ENCODE measurements at regions not wholly inside any gene's neighbourhood (a gene's known extent, or its start where the extent isn't known, plus 50 kb on each side); places are given as distances from the start of the nearest gene placed in this dataset.

- Histone ChIP-seq H3K9me3 (ENCODE audit: control insufficient read depth, insufficient read depth, low read length) (no peaks in the 10 kb centered on the region), H3K36me3 (ENCODE audit: control insufficient read depth, insufficient read depth, low read length) (no peaks in the 10 kb centered on the region), H3K4me1 (ENCODE audit: control insufficient read depth, insufficient read depth, low read length) (no peaks in the 10 kb centered on the region), H3K27ac (ENCODE audit: low read length) (no peak overlapping the region), H3K27me3 (ENCODE audit: control insufficient read depth, insufficient read depth, low read length) (no peaks in the 10 kb centered on the region), H3K4me3 (ENCODE audit: low read length) (no peak overlapping the region)
- WGBS (ENCODE audit: insufficient coverage, insufficient read length): no CpG with 5 or more reads among the region's 7 CpGs
- no peak for DNase-seq (ENCODE audit: low read depth, low spot score)
Measured at GRCh38 chr11:112886434-112887370, 74.5 kb upstream of the NCAM1 start.

- Histone ChIP-seq H3K27me3 (ENCODE audit: control insufficient read depth, insufficient read depth, low read length) (no peaks in the 10 kb centered on the region), H3K4me1 (ENCODE audit: control insufficient read depth, insufficient read depth, low read length) (no peaks in the 10 kb centered on the region), H3K4me3 (ENCODE audit: low read length) (no peak overlapping the region), H3K27ac (ENCODE audit: low read length) (no peak overlapping the region), H3K36me3 (ENCODE audit: control insufficient read depth, insufficient read depth, low read length) (no peaks in the 10 kb centered on the region), H3K9me3 (ENCODE audit: control insufficient read depth, insufficient read depth, low read length) (no peaks in the 10 kb centered on the region)
- WGBS (ENCODE audit: insufficient coverage, insufficient read length): no CpG with 5 or more reads among the region's 3 CpGs
- DNase-seq (ENCODE audit: low read depth, low spot score): no peak
Measured at GRCh38 chr11:112889446-112889845, 71.8 kb upstream of the NCAM1 start.

- WGBS (ENCODE audit: insufficient coverage, insufficient read length): no CpG with 5 or more reads among the region's 4 CpGs
- Histone ChIP-seq H3K36me3 (ENCODE audit: control insufficient read depth, insufficient read depth, low read length) (no peaks in the 10 kb centered on the region), H3K4me3 (ENCODE audit: low read length) (no peak overlapping the region), H3K9me3 (ENCODE audit: control insufficient read depth, insufficient read depth, low read length) (no peaks in the 10 kb centered on the region), H3K4me1 (ENCODE audit: control insufficient read depth, insufficient read depth, low read length) (no peaks in the 10 kb centered on the region), H3K27me3 (ENCODE audit: control insufficient read depth, insufficient read depth, low read length) (no peaks in the 10 kb centered on the region), H3K27ac (ENCODE audit: low read length) (no peak overlapping the region)
- DNase-seq (ENCODE audit: low read depth, low spot score): no peak
Measured at GRCh38 chr11:112899235-112900006, 61.8 kb upstream of the NCAM1 start.

- Histone ChIP-seq H3K27me3 (ENCODE audit: control insufficient read depth, insufficient read depth, low read length) (no peaks in the 10 kb centered on the region), H3K36me3 (ENCODE audit: control insufficient read depth, insufficient read depth, low read length) (no peaks in the 10 kb centered on the region), H3K4me1 (ENCODE audit: control insufficient read depth, insufficient read depth, low read length) (no peaks in the 10 kb centered on the region), H3K9me3 (ENCODE audit: control insufficient read depth, insufficient read depth, low read length) (no peaks in the 10 kb centered on the region), H3K27ac (ENCODE audit: low read length) (no peak overlapping the region), H3K4me3 (ENCODE audit: low read length) (no peak overlapping the region)
- no peak for DNase-seq (ENCODE audit: low read depth, low spot score)
- no CpG with 5 or more reads among the region's 4 CpGs for WGBS (ENCODE audit: insufficient coverage, insufficient read length)
Measured at GRCh38 chr11:112901924-112902323, 59.3 kb upstream of the NCAM1 start.

GRCh38 chr11:112902361-112903011 lies 58.7 kb upstream of the NCAM1 start:
- WGBS (ENCODE audit: insufficient coverage, insufficient read length): no CpG with 5 or more reads among the region's 2 CpGs
- Histone ChIP-seq H3K27ac (ENCODE audit: low read length) (no peak overlapping the region), H3K9me3 (ENCODE audit: control insufficient read depth, insufficient read depth, low read length) (no peaks in the 10 kb centered on the region)

GRCh38 chr11:112903340-112903739 lies 57.9 kb upstream of the NCAM1 start:
- no peaks in the 10 kb centered on the region for H3K4me1 ChIP-seq (ENCODE audit: control insufficient read depth, insufficient read depth, low read length)
- H3K4me3 ChIP-seq (ENCODE audit: low read length): no peak overlapping the region
- H3K27me3 ChIP-seq (ENCODE audit: control insufficient read depth, insufficient read depth, low read length): no peaks in the 10 kb centered on the region
- no CpG with 5 or more reads among the region's 5 CpGs for WGBS (ENCODE audit: insufficient coverage, insufficient read length)
- no peak overlapping the region for H3K27ac ChIP-seq (ENCODE audit: low read length)
- no peak for DNase-seq (ENCODE audit: low read depth, low spot score)
- H3K36me3 ChIP-seq (ENCODE audit: control insufficient read depth, insufficient read depth, low read length): no peaks in the 10 kb centered on the region
- no peaks in the 10 kb centered on the region for H3K9me3 ChIP-seq (ENCODE audit: control insufficient read depth, insufficient read depth, low read length)

More at GRCh38 chr11:112902361-112903011, 58.7 kb upstream of the NCAM1 start:
- Histone ChIP-seq H3K4me3 (ENCODE audit: low read length) (no peak overlapping the region), H3K36me3 (ENCODE audit: control insufficient read depth, insufficient read depth, low read length) (no peaks in the 10 kb centered on the region), H3K4me1 (ENCODE audit: control insufficient read depth, insufficient read depth, low read length) (no peaks in the 10 kb centered on the region), H3K27me3 (ENCODE audit: control insufficient read depth, insufficient read depth, low read length) (no peaks in the 10 kb centered on the region)
- DNase-seq (ENCODE audit: low read depth, low spot score): no peak

GRCh38 chr11:112911124-112911523 lies 50.1 kb upstream of the NCAM1 start:
- Histone ChIP-seq H3K9me3 (ENCODE audit: control insufficient read depth, insufficient read depth, low read length) (no peaks in the 10 kb centered on the region), H3K36me3 (ENCODE audit: control insufficient read depth, insufficient read depth, low read length) (no peaks in the 10 kb centered on the region), H3K27me3 (ENCODE audit: control insufficient read depth, insufficient read depth, low read length) (no peaks in the 10 kb centered on the region), H3K4me3 (ENCODE audit: low read length) (no peak overlapping the region), H3K27ac (ENCODE audit: low read length) (no peak overlapping the region), H3K4me1 (ENCODE audit: control insufficient read depth, insufficient read depth, low read length) (no peaks in the 10 kb centered on the region)
- DNase-seq (ENCODE audit: low read depth, low spot score): no peak
- WGBS (ENCODE audit: insufficient coverage, insufficient read length): no CpG with 5 or more reads among the region's 1 CpG

Measured in iPS DF 6.9 (cell line).